ENCODE measurements at regions not wholly inside any gene's neighbourhood (a gene's known extent, or its start where the extent isn't known, plus 50 kb on each side); places are given as distances from the start of the nearest gene placed in this dataset.

DNA sequence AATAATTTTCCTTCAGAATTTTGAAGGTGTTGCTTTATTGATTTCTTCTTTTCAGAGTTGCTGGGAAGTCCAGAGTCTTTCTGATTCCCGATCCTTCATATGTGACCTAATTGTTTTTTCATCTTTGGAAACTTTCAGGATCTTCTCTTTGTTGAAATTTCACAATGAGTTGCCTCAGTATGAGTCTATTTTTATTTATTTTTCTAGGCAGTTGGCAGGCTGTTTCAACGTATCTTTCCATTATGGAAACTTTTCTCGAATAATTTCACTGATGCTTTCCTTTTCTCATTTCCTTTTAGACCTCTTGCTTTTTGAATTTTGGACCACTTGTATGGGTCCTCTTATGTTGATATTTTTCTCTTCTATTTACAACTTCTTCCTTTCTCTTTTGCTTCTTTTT lies 354.3 kb downstream of the TGFB2 start:
- DNase-seq (ENCODE audit: low read depth, low spot score) (no peak), ATAC-seq (no peak)
- H3K27me3 ChIP-seq (ENCODE audit: insufficient read depth, low read length) = no peaks in the 10 kb centered on the region
- ChIA-PET POLR2A (no interaction called here), CTCF (no interaction called here), RAD21 (ENCODE audit: low non-redundant PET in 1 of 2, low total read pairs in 2 of 2, uncharacterized antibody in 2 of 2, unreplicated experiment in 2 of 2) (no interaction called here)
- no peak overlapping the region for H2AFZ ChIP-seq (ENCODE audit: low read depth, low read length, poor library complexity, severe bottlenecking)
- H3K79me2 ChIP-seq (ENCODE audit: insufficient read depth, low read length) = no peaks in the 10 kb centered on the region
- H3K9me3 ChIP-seq (ENCODE audit: control insufficient read depth in 1 of 2, insufficient read depth in 1 of 2, low read depth in 1 of 2, low read length in 2 of 2) = no peaks in the 10 kb centered on the region
- no peaks in the 10 kb centered on the region for H4K20me1 ChIP-seq (ENCODE audit: insufficient read depth)
- BruUV-seq (replicated peaks) = no TSS peak
- no peak overlapping the region for H3K27ac ChIP-seq (ENCODE audit: low read depth, low read length)
- H3K36me3 ChIP-seq (ENCODE audit: control insufficient read depth in 1 of 2, insufficient read depth in 2 of 2, low read length in 2 of 2) = no peaks in the 10 kb centered on the region
- H3K4me2 ChIP-seq (ENCODE audit: low read length) = no peak overlapping the region
- H3K9ac ChIP-seq (ENCODE audit: low read length) = no peak overlapping the region
- TF ChIP-seq POLR2A (IDR thresholded peaks at IDR 0.05; ENCODE audit: borderline replicate concordance, extremely low read depth, insufficient read depth, insufficient read length) (no peak), EZH2 (IDR thresholded peaks at IDR 0.05) (no peak), ZNF274 (IDR thresholded peaks at IDR 0.05; ENCODE audit: low read depth, low read length) (no peak), CTCF (IDR thresholded peaks at IDR 0.05 in 2 of 3, conservative IDR thresholded peaks at IDR 0.05 in 1 of 3; ENCODE audit: borderline replicate concordance in 1 of 3, insufficient read depth in 1 of 3, low read depth in 2 of 3, low read length in 2 of 3) (no peak), SP1 (IDR thresholded peaks at IDR 0.05; ENCODE audit: low read depth) (no peak), RAD21 (IDR thresholded peaks at IDR 0.05; ENCODE audit: low read depth) (no peak), YY1 (IDR thresholded peaks at IDR 0.05; ENCODE audit: extremely low read depth, insufficient replicate concordance, low read depth, low read length) (no peak), EGR1 (IDR thresholded peaks at IDR 0.05; ENCODE audit: low read depth) (no peak), ELF1 (IDR thresholded peaks at IDR 0.05; ENCODE audit: borderline replicate concordance, low read depth) (no peak), TCF7L2 (IDR thresholded peaks at IDR 0.05; ENCODE audit: borderline replicate concordance, extremely low read depth, insufficient read depth, insufficient read length) (no peak), CBX3 (IDR thresholded peaks at IDR 0.05; ENCODE audit: low read depth) (no peak), EZH2phosphoT487 (IDR thresholded peaks at IDR 0.05; ENCODE audit: borderline replicate concordance) (no peak), SIN3A (IDR thresholded peaks at IDR 0.05; ENCODE audit: low read depth) (no peak), MAX (IDR thresholded peaks at IDR 0.05) (no peak), POLR2AphosphoS5 (IDR thresholded peaks at IDR 0.05; ENCODE audit: low read depth, low read length) (no peak), SRF (IDR thresholded peaks at IDR 0.05; ENCODE audit: low read depth) (no peak)
- TF ChIP-seq, protein P1, sequence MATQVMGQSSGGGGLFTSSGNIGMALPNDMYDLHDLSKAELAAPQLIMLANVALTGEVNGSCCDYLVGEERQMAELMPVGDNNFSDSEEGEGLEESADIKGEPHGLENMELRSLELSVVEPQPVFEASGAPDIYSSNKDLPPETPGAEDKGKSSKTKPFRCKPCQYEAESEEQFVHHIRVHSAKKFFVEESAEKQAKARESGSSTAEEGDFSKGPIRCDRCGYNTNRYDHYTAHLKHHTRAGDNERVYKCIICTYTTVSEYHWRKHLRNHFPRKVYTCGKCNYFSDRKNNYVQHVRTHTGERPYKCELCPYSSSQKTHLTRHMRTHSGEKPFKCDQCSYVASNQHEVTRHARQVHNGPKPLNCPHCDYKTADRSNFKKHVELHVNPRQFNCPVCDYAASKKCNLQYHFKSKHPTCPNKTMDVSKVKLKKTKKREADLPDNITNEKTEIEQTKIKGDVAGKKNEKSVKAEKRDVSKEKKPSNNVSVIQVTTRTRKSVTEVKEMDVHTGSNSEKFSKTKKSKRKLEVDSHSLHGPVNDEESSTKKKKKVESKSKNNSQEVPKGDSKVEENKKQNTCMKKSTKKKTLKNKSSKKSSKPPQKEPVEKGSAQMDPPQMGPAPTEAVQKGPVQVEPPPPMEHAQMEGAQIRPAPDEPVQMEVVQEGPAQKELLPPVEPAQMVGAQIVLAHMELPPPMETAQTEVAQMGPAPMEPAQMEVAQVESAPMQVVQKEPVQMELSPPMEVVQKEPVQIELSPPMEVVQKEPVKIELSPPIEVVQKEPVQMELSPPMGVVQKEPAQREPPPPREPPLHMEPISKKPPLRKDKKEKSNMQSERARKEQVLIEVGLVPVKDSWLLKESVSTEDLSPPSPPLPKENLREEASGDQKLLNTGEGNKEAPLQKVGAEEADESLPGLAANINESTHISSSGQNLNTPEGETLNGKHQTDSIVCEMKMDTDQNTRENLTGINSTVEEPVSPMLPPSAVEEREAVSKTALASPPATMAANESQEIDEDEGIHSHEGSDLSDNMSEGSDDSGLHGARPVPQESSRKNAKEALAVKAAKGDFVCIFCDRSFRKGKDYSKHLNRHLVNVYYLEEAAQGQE (IDR thresholded peaks at IDR 0.05; ENCODE audit: low read depth) = no peak
- peaks cover 0 to 3% of the 10 kb centered on the region in 2 experiments; a peak in 2 of 4 replicates for H3K4me1 ChIP-seq (ENCODE audit: control insufficient read depth in 1 of 2, insufficient read depth in 2 of 2, low read length in 2 of 2)
- intact Hi-C loops (cut with micrococcal nuclease) = no loop called here
- 0 out of 2 replicates have a peak, but pooled peaks cover 2% of the 10 kb centered on the region for H3K9me2 ChIP-seq (ENCODE audit: insufficient read depth)
- no peak overlapping the region for H3K4me3 ChIP-seq (replicated peaks in 1 of 2; ENCODE audit: low read depth in 1 of 2, low read length in 2 of 2)
